Activated T-cell treated with anti-CD3 and anti-CD28 coated beads, Interleukin-2, amount 50 U/mL, for 4 hours (primary cell): ENCODE measurements at regions not wholly inside any gene's neighbourhood (a gene's known extent, or its start where the extent isn't known, plus 50 kb on each side); places are given as distances from the start of the nearest gene placed in this dataset.
"Not testable (repeated sequence)": the region's sequence is repeated elsewhere in the genome, so short reads cannot be mapped to it uniquely, and the experiment has no call there.

Experiments
- ATAC-seq, 2 donors: fragments of 200-7000 bp; cut with Tn5 transposase; one replicate each; pipeline ENCODE4 v1.10.0; 2021
- DNase-seq: peaks from one replicate; pipeline ENCODE4 v3.0.0-alpha.2; 2020
- H3K27me3 Mint-ChIP-seq: one replicate; pipeline ENCODE4 v1.8.0; 2021; ENCODE audit warnings: low read depth, mixed read lengths
- H3K36me3 Mint-ChIP-seq: one replicate; pipeline ENCODE4 v1.8.0; 2022; ENCODE audit warnings: mixed read lengths; ENCODE audit not compliant: insufficient read depth
- H3K4me1 Mint-ChIP-seq: one replicate; pipeline ENCODE4 v1.8.0; 2021; ENCODE audit warnings: low read depth, mixed read lengths
- H3K4me3 Mint-ChIP-seq: one replicate; pipeline ENCODE4 v1.8.0; 2021; ENCODE audit warnings: mild to moderate bottlenecking, moderate library complexity, mixed read lengths
- H3K9me3 Mint-ChIP-seq: one replicate; pipeline ENCODE4 v1.8.0; 2021; ENCODE audit warnings: mixed read lengths

GRCh38 chr22:26972286-26972685, 314.9 kb downstream of the MIAT start:
- DNase-seq = no peak
- Mint-ChIP-seq H3K36me3 (no peaks in the 10 kb centered on the region), H3K9me3 (no peaks in the 10 kb centered on the region), H3K27me3 (no peaks in the 10 kb centered on the region), H3K4me1 (no peaks in the 10 kb centered on the region), H3K4me3 (no peak overlapping the region)
- ATAC-seq = no peak

- not testable (repeated sequence) for H3K4me1 Mint-ChIP-seq, DNase-seq, ATAC-seq, H3K27me3 Mint-ChIP-seq, H3K36me3 Mint-ChIP-seq, H3K4me3 Mint-ChIP-seq, H3K9me3 Mint-ChIP-seq
Observed at GRCh38 chr22:26972915-26973314, 315.5 kb downstream of the MIAT start.

DNA sequence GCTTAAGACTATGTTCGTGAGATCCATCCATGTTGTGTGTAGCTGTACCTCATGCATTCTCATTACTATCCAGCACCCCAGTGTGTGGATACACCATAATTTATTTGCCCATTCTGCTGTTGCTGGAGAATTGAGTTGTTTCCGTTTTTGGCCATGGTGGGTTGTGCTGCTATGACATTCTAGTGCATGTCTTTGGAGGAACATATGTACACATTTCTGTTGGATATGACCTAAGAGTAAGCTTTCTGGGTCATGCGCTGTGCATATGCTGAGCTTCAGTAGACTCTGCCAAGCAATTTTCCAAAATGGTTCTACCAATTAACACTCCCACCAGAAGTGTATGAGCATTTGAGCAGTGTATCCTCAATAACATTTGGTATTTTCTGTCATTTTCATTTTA, 316.6 kb downstream of the MIAT start:
- Mint-ChIP-seq H3K27me3 (no peaks in the 10 kb centered on the region), H3K4me3 (no peak overlapping the region), H3K36me3 (no peaks in the 10 kb centered on the region), H3K4me1 (no peaks in the 10 kb centered on the region), H3K9me3 (no peaks in the 10 kb centered on the region)
- DNase-seq (no peak), ATAC-seq (no peak)

- ATAC-seq = no peak
- Mint-ChIP-seq H3K9me3 (no peaks in the 10 kb centered on the region), H3K36me3 (no peaks in the 10 kb centered on the region), H3K27me3 (peaks cover 3% of the 10 kb centered on the region), H3K4me3 (no peak overlapping the region), H3K4me1 (no peaks in the 10 kb centered on the region)
- no peak for DNase-seq
Observed at GRCh38 chr22:26974914-26975803, 317.8 kb downstream of the MIAT start.

DNA sequence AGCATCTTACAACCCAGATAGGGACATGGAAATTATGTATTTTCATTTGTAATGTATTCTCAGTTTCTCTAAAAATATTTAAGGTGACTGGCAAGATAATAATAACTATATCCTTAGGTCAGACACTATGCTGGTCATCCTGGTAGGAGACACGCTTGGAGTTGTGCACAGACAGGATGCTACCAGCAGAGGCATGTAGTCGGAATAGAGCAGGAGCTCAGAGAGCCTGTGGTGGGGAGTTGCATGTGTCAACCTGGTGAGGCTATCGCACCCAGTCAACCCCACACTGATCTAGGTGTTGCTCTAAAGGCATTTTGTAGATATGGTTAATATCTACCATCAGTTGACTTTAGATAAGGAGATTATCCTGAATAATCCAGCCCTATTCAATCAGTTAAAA, 318.5 kb downstream of the MIAT start:
- ATAC-seq (no peak), DNase-seq (no peak)
- H3K36me3 Mint-ChIP-seq = no peaks in the 10 kb centered on the region
- H3K9me3 Mint-ChIP-seq = no peaks in the 10 kb centered on the region
- H3K4me1 Mint-ChIP-seq = no peaks in the 10 kb centered on the region
- peaks cover 3% of the 10 kb centered on the region for H3K27me3 Mint-ChIP-seq
- H3K4me3 Mint-ChIP-seq = no peak overlapping the region

GRCh38 chr22:26977741-26978376, 320.5 kb downstream of the MIAT start:
- Mint-ChIP-seq H3K4me3 (no peak overlapping the region), H3K36me3 (no peaks in the 10 kb centered on the region), H3K27me3 (peaks cover 3% of the 10 kb centered on the region), H3K4me1 (no peaks in the 10 kb centered on the region), H3K9me3 (no peaks in the 10 kb centered on the region)
- ATAC-seq (no peak), DNase-seq (no peak)

- Mint-ChIP-seq H3K4me3 (no peak overlapping the region), H3K4me1 (no peaks in the 10 kb centered on the region)
- ATAC-seq = no peak
Observed at GRCh38 chr22:26979294-26979693, 321.9 kb downstream of the MIAT start.

GRCh38 chr22:26981111-26981510, 323.7 kb downstream of the MIAT start:
- Mint-ChIP-seq H3K27me3 (peaks cover 6% of the 10 kb centered on the region), H3K4me3 (no peak overlapping the region), H3K4me1 (no peaks in the 10 kb centered on the region), H3K36me3 (no peaks in the 10 kb centered on the region), H3K9me3 (no peaks in the 10 kb centered on the region)
- ATAC-seq = no peak
- no peak for DNase-seq

More at GRCh38 chr22:26979294-26979693, 321.9 kb downstream of the MIAT start:
- DNase-seq = no peak
- Mint-ChIP-seq H3K36me3 (no peaks in the 10 kb centered on the region), H3K27me3 (peaks cover 6% of the 10 kb centered on the region), H3K9me3 (no peaks in the 10 kb centered on the region)

- no peaks in the 10 kb centered on the region for H3K4me1 Mint-ChIP-seq
- H3K27me3 Mint-ChIP-seq = peaks cover 6% of the 10 kb centered on the region
- no peak overlapping the region for H3K4me3 Mint-ChIP-seq
- H3K9me3 Mint-ChIP-seq = no peaks in the 10 kb centered on the region
- H3K36me3 Mint-ChIP-seq = no peaks in the 10 kb centered on the region
- no peak for ATAC-seq
- DNase-seq = no peak
Observed at GRCh38 chr22:26981541-26981940, 324.2 kb downstream of the MIAT start.

DNA sequence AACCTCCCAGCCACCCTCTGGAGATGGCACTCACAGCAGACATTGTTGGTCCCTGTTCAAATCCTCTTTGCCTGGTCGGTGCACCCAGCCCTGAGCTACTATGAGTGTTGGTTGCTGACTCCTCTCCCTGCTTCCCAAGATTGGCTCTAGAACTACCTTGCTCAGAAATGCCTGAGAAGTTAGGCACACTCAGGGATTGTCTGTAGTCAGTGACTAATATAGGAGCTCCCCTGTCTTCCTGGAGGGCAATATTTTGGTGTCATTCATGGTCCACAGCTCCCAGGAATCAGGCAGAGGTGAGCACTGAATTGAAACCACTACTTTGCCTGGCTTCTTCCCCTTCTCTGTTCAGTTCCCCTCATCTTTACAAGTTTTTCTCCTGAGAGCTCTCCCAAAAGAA, 325.9 kb downstream of the MIAT start:
- Mint-ChIP-seq H3K4me3 (no peak overlapping the region), H3K4me1 (no peaks in the 10 kb centered on the region), H3K27me3 (peaks cover 6% of the 10 kb centered on the region), H3K9me3 (no peaks in the 10 kb centered on the region), H3K36me3 (no peaks in the 10 kb centered on the region)
- no peak for DNase-seq
- ATAC-seq = no peak

DNA sequence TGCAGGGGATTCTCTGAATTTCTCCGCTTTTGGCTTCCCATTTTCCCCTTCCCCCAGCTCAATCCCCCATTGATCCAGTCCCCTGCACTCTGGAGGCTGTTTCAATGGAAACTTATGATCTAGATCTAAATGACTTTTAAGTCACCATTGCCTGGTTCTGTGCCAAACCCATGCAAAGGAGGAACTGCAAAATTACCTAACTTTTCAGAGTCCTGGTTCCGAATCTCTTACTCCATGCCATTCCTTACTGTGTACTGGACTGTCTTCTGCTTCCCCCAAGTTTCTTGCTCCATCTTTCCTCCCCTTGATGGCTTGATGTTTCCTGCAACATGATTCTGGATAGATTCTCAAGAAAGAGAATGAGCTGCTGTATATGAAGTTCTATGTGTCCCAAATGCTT, 327.8 kb downstream of the MIAT start:
- ATAC-seq (no peak), DNase-seq (no peak)
- no peaks in the 10 kb centered on the region for H3K4me1 Mint-ChIP-seq
- no peaks in the 10 kb centered on the region for H3K36me3 Mint-ChIP-seq
- H3K27me3 Mint-ChIP-seq = peaks cover 2% of the 10 kb centered on the region
- no peak overlapping the region for H3K4me3 Mint-ChIP-seq
- H3K9me3 Mint-ChIP-seq = no peaks in the 10 kb centered on the region

- Mint-ChIP-seq H3K27me3 (peaks cover 2% of the 10 kb centered on the region), H3K9me3 (no peaks in the 10 kb centered on the region), H3K36me3 (no peaks in the 10 kb centered on the region), H3K4me1 (no peaks in the 10 kb centered on the region), H3K4me3 (no peak overlapping the region)
- ATAC-seq (no peak), DNase-seq (no peak)
Observed at GRCh38 chr22:26985931-26986782, 328.8 kb downstream of the MIAT start.

DNA sequence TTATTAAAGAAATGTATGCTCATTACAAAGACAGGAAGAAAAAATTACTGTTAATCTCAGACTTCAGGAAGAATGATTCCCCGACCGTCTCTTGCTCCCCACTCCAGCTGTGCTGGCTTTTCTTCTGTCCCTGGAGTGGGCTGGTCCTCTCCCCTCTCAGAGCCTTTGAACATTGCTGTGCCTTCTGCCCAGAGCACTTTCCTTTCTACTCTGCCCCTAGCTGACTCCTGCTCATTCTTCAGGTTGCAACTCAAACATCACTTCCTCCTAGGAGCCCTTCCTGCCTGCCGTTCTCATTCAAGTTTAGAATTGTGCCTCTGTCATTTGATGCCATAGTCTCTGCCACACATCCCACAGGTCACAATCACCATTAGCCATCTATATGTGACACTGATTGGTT, 329.5 kb downstream of the MIAT start:
- H3K9me3 Mint-ChIP-seq = no peaks in the 10 kb centered on the region
- H3K4me3 Mint-ChIP-seq = no peak overlapping the region
- no peaks in the 10 kb centered on the region for H3K4me1 Mint-ChIP-seq
- H3K27me3 Mint-ChIP-seq = peaks cover 2% of the 10 kb centered on the region
- ATAC-seq (no peak), DNase-seq (no peak)
- no peaks in the 10 kb centered on the region for H3K36me3 Mint-ChIP-seq

DNA sequence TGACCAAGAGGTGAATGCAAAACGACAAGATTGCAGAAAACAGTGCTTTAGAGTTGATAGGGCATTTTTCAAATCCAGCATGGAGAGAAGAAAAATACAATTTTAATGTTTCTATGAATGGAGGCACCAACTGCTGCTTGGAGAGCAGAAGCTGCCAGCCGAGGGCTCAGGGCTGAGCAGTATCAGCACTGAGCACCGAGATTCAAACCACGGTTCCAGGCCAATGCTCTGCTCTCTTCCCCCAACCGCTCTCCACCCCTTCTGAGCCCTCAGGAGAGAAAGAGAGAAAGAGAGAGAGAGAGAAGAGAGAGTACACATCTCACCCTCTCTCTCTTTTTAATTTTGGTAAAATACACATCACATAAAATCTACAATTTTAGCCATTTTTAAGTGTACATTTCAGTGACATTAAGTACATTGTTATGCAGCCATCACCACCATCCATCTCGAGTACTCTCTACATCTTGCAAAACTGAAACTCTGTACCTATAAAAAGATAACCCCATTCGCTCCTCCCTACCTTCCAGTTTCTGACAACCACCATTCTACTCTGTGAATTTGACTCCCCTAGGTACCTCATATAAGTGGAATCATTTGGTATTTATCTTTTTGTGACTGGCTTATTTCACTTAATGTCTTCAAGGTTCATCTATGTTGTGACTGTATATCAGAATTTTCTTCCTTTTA, 333.3 kb downstream of the MIAT start:
- ATAC-seq (no peak), DNase-seq (no peak)
- H3K36me3 Mint-ChIP-seq = no peaks in the 10 kb centered on the region
- H3K27me3 Mint-ChIP-seq = no peaks in the 10 kb centered on the region
- H3K4me1 Mint-ChIP-seq = no peaks in the 10 kb centered on the region
- H3K4me3 Mint-ChIP-seq = no peak overlapping the region
- no peaks in the 10 kb centered on the region for H3K9me3 Mint-ChIP-seq
